Activated CD4-positive, alpha-beta T cell treated with anti-CD3 and anti-CD28 coated beads, Interleukin-10, Interleukin-2, amounts not matched to agents 100 ng/mL and 50 ng/mL, durations not matched to agents 16 hours and 8 hours (primary cell): ENCODE measurements at regions not wholly inside any gene's neighbourhood (a gene's known extent, or its start where the extent isn't known, plus 50 kb on each side); places are given as distances from the start of the nearest gene placed in this dataset.

Source experiments
- DNase-seq: peaks from one replicate; pipeline ENCODE4 v3.0.0-alpha.2; 2020

DNA sequence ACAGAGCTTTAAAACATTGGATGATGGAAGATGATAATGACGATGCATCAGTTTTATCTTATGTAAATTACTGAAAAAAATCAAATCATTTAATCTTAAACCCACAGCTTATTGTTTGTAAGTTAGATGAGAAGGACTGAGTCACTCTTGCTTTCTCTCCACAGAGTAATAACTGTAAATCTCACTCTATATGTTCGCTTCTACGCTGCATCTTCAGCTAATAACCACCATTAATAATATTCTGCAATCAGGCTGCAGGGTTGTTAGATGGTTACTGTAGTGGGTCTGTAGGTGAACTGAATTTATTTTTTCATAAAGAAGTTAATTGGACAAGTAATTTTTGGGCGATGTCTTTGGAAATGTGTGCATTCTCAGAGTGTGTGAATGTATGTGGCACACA, 260.0 kb downstream of the FAT3 start:
- no peak for DNase-seq

GRCh38 chr11:92489826-92490399, 265.3 kb downstream of the FAT3 start:
- no peak for DNase-seq

- no peak for DNase-seq
Observed at GRCh38 chr11:92492372-92492771, 267.8 kb downstream of the FAT3 start.

DNA sequence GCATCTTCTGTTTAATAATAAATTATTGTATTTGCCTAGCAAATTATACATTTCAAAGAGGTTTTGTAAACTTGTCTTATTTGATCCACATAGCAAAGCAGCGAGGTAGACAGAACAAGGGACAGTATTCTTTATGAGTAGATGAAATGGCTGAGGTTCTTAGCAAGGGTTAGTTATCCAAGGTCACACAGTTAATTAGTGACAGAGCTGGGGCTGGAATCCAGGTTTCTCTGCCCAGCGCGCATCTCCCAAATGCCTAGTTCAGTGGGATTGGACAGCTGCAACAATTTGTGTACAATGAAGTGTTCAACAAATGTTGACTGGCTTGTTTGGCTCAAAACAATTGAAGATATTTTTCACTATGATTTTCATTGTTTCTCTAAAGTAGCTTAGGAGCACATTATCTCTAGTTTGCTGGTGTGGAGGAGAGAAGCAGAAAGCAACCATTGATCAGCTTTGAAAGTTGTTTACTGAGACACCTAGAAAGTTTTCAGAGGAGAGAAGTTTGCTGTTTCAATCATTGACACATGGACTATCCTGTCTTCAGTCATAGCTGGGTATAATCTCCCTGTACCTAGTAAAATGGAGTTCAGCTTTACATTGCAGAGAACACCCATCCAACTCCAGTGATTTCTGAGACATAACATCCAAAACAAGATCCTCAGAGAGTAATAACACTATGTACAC, 270.6 kb downstream of the FAT3 start:
- DNase-seq, result no peak

GRCh38 chr11:92500453-92500852, 275.8 kb downstream of the FAT3 start:
- no peak for DNase-seq

GRCh38 chr11:92501066-92501739, 276.6 kb downstream of the FAT3 start:
- DNase-seq, result no peak

- no peak for DNase-seq
Observed at GRCh38 chr11:92504004-92504403, 279.4 kb downstream of the FAT3 start.

DNA sequence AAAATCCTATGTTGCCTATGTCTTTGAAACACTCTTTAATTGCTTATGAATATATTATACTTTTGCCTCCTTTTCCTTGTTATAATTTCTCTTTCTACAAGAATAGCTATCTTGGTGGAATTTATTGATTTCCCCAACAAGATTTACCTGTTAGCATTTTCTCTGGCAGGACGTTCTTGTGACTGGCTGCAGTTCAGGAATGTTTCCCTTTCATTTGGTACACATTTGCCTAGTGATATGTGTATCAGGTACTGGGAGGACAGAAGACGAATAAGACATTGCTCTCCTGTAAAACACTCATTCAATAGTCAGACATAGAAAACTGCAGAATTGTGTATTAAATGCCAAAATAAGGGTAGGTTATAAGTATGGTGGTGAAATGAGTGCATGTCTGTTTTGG, 279.9 kb downstream of the FAT3 start:
- DNase-seq, result no peak

GRCh38 chr11:92505689-92506088, 281.1 kb downstream of the FAT3 start:
- DNase-seq, result no peak

DNA sequence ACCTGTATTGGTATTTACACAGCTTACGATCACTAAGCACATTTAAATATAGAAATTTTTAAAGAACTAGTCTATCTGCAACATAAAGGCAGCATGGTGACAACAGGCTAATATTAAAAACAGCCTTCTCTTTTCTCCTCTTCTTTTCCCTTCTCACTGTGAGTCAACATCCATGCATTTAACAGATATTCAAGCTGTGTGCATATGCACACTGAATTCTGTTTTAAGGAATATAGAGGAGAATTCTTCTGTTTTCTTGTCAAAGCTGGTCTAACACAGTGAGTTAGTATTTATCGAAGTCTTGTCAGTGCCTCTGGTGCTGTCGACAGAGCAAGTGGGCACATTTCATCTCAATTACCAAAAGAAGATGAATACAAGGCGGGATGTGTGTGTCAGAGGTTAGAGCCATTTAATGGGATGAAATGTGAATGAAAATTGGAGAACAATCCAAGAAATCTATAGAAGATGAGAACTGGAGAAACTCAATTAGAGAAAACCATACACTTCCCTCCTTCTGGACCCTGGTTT, 282.3 kb downstream of the FAT3 start:
- DNase-seq, result no peak

DNA sequence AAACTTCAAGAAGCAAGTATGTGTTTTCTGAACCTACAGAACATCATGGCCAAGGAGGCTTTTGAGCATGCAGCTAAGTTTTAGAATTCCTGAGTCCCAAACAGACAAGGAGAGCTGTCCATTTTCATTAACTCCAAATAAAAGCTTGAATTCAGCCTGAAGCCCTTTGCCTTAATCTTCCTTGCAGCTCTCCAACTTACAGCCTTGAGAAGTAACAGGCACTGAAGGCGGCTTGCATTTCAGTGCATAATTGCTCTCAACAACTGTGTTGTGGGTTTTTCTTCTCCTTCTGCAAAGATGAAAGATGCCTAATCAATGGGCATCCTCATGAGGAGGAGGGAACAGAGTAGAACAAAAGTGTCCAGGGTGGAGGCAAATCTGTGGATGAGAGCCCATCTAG, 286.0 kb downstream of the FAT3 start:
- DNase-seq, result no peak

DNA sequence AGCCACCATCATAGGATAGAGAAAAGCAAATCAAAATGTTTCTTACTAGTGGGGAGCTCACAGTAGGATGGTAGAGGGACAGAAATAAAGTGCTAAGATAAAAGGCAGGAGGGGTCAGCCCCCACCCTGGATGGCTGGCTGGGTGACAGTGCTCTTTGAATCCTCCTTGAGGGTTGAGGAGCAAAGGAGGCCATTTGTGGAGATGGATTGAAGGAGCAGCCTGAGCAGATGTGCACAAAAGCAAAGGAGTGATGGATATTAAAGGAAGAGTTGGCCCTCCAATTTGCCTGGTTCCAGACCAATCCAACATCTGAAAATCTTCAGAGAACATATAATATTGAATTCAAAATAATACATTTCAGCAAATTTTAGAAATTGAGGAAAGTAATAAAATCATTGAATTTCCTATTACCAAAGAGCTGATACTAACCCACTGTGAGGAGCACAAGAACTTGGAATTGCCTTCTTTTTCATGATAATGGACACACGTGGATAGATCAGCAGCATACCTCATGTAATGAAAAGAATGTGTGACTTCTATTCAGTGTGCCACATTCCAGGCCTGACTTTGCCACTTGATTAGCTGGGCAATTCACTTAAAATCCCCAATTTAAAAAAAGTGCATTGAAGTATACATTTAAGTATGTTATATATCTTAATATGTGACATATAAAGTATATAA, 287.0 kb downstream of the FAT3 start:
- DNase-seq, result no peak

GRCh38 chr11:92512204-92512569, 287.6 kb downstream of the FAT3 start:
- no peak for DNase-seq

- DNase-seq, result no peak
Observed at GRCh38 chr11:92523611-92524010, 299.0 kb downstream of the FAT3 start.

- DNase-seq, result no peak
Observed at GRCh38 chr11:92524542-92524941, 299.9 kb downstream of the FAT3 start.

GRCh38 chr11:92527467-92527866, 302.8 kb downstream of the FAT3 start:
- no peak for DNase-seq

- DNase-seq, result no peak
Observed at GRCh38 chr11:92528001-92528400, 303.4 kb downstream of the FAT3 start.

DNA sequence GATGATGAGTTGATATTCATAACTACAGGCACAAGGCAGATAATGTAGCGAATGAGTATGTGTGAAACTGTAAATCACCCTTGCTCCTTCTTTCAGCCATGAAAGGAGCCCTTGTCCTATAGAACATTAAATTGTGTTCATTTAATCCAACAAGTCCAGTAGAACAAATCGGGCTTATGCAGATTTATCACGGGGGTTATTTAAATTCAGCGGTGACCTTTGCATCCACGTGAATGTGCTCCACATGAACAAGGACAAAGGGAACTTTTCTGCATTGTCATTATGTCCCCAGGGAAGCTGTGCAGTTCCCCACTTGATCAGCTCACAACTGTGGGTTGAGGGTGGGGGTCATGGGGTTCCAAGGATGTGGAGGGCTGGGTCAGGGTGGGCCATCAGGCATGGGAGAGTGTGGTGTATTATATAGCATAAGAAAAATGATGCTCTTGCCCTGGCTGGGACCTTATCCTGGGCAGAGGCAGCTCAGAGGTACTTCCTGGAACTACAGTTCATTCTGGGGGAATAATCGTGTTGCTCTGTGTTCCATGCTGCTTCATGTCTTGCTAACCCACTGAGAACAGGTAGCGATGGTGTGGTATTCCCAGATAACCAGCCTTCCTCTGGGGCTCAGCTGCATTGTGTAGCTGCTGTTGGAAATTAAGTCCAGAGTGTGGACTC, 306.6 kb downstream of the FAT3 start:
- no peak for DNase-seq

DNA sequence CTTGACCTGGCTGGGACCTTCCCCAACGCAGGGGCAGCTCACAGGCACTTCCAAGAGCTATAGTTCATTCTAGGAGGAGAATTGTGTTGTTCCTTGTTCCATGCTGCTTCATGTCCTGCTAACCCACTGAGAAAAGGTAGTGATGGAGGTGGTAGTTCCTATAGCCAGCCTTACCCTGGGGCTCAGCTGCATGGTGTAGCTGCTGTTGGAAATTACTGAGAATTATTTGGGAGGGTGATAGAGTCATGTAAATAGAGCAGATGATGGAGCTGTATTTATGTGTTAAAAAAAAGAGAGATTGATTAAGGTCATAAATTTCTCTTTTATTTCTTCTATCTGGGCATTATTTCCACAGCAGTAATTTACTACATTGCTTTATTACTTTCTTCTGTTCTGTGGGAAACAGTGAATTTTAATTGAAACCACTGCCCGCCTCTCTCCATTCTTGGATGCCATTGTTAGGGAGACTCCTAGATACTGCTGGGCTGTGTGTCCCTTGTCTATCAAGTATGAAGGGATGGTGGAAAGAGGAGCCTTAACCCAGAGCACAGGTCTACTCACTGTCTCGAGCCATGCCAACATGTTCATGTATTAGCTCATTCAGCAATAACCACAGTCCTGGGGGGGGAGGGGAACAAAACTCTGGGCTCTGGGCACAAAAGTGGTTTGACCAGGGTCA, 309.2 kb downstream of the FAT3 start:
- DNase-seq, result no peak

GRCh38 chr11:92536883-92537282, 312.3 kb downstream of the FAT3 start:
- DNase-seq, result no peak

GRCh38 chr11:92540096-92540495, 315.5 kb downstream of the FAT3 start:
- no peak for DNase-seq

- DNase-seq, result no peak
Observed at GRCh38 chr11:92545906-92546471, 321.4 kb downstream of the FAT3 start.
